HEK293 (cell line): ENCODE measurements at regions not wholly inside any gene's neighbourhood (a gene's known extent, or its start where the extent isn't known, plus 50 kb on each side); places are given as distances from the start of the nearest gene placed in this dataset.

Experiments used
- CTCF ChIA-PET: fragments of 350-600 bp; formaldehyde crosslinking; extraction: SDS; loops from one replicate; lab custom pipeline; 2021; ENCODE audit warnings: antibody characterized with exemption; lab: Yijun Ruan, JAX
- POLR2A ChIA-PET: fragments of 300-600 bp; formaldehyde crosslinking; extraction: SDS; loops from one replicate; lab custom pipeline; 2020; ENCODE audit warnings: antibody characterized with exemption, inconsistent platforms; lab: Yijun Ruan, JAX
- H3K27ac ChIP-seq: fragments of 200-500 bp; sonication (Bioruptor generic); 2 replicates; pipeline ENCODE4 v1.5.1; 2014; ENCODE audit warnings: low read depth, low read length, control low read depth, inconsistent platforms; ENCODE audit errors: extremely low read depth
- H3K36me3 ChIP-seq, 2 experiments: fragments of 200-500 bp in 1 of 2; sonication (Bioruptor generic) in 1 of 2; 1 replicate in 1 of 2; 2 replicates in 1 of 2; pipeline ENCODE4 v1.5.1; 2014 to 2017; ENCODE audit warnings: inconsistent platforms in 2 of 2, low read length in 2 of 2; ENCODE audit not compliant: control insufficient read depth in 2 of 2, insufficient read depth in 1 of 2
- H3K4me1 ChIP-seq: fragments of 200-500 bp; sonication (Bioruptor generic); 2 replicates; pipeline ENCODE4 v1.5.1; 2014; ENCODE audit warnings: mild to moderate bottlenecking, low read length, inconsistent platforms; ENCODE audit not compliant: control insufficient read depth, insufficient read depth
- H3K4me3 ChIP-seq: 2 replicates; pipeline ENCODE4 v1.5.1; 2011; ENCODE audit warnings: low read depth, mild to moderate bottlenecking, control low read depth, low read length, moderate library complexity
- H3K9me3 ChIP-seq: fragments of 200-500 bp; sonication (Bioruptor generic); 2 replicates; pipeline ENCODE4 v1.5.1; 2014; ENCODE audit warnings: low read depth, low read length, inconsistent platforms; ENCODE audit not compliant: control insufficient read depth, insufficient read depth
- INSM2 ChIP-seq: fragments of 450-650 bp; formaldehyde crosslinking; IDR thresholded peaks from 2 replicates; pipeline ENCODE4 v1.5.1; 2016; ENCODE audit warnings: missing biosample characterization, missing genetic modification characterization
- ZBTB7A ChIP-seq: fragments of 450-650 bp; formaldehyde crosslinking; IDR thresholded peaks from 2 replicates; pipeline ENCODE4 v1.5.1; 2016; ENCODE audit warnings: low read depth, missing biosample characterization, missing genetic modification characterization
- ZFP37 ChIP-seq: fragments of 450-650 bp; formaldehyde crosslinking; IDR thresholded peaks from 2 replicates; pipeline ENCODE4 v1.5.1; 2016; ENCODE audit warnings: missing biosample characterization, missing genetic modification characterization
- ZNF10 ChIP-seq: fragments of 450-650 bp; formaldehyde crosslinking; IDR thresholded peaks from 2 replicates; pipeline ENCODE4 v1.5.1; 2017; ENCODE audit warnings: missing biosample characterization, missing genetic modification characterization
- ZNF174 ChIP-seq: fragments of 450-650 bp; formaldehyde crosslinking; IDR thresholded peaks from 2 replicates; pipeline ENCODE4 v1.5.0; 2017; ENCODE audit warnings: missing biosample characterization, mild to moderate bottlenecking, missing genetic modification characterization
- ZNF266 ChIP-seq: fragments of 450-650 bp; formaldehyde crosslinking; IDR thresholded peaks from 2 replicates; pipeline ENCODE4 v1.5.1; 2016; ENCODE audit warnings: missing biosample characterization, missing genetic modification characterization, low read depth
- ZNF350 ChIP-seq: fragments of 450-650 bp; formaldehyde crosslinking; IDR thresholded peaks from 2 replicates; pipeline ENCODE4 v1.5.0; 2017; ENCODE audit warnings: missing biosample characterization, mild to moderate bottlenecking, missing genetic modification characterization
- ZNF558 ChIP-seq: fragments of 450-650 bp; formaldehyde crosslinking; IDR thresholded peaks from 2 replicates; pipeline ENCODE4 v1.5.1; 2016; ENCODE audit warnings: missing biosample characterization, missing genetic modification characterization
- ZNF600 ChIP-seq: fragments of 450-650 bp; formaldehyde crosslinking; IDR thresholded peaks from 2 replicates; pipeline ENCODE4 v1.5.1; 2016; ENCODE audit warnings: missing biosample characterization, missing genetic modification characterization
- ZNF837 ChIP-seq: fragments of 450-650 bp; formaldehyde crosslinking; IDR thresholded peaks from 2 replicates; pipeline ENCODE4 v1.5.1; 2016; ENCODE audit warnings: missing biosample characterization, missing genetic modification characterization
- TF ChIP-seq, protein P1 (sequence below): fragments of 450-650 bp; formaldehyde crosslinking; IDR thresholded peaks from 2 replicates; pipeline ENCODE4 v1.5.1; 2017; ENCODE audit warnings: missing biosample characterization, missing genetic modification characterization
- TF ChIP-seq, protein P2 (sequence below): fragments of 450-650 bp; formaldehyde crosslinking; IDR thresholded peaks from 2 replicates; pipeline ENCODE4 v1.5.1; 2016; ENCODE audit warnings: missing biosample characterization, missing genetic modification characterization
- TF ChIP-seq, protein P3 (sequence below): fragments of 450-650 bp; formaldehyde crosslinking; IDR thresholded peaks from 2 replicates; pipeline ENCODE4 v1.5.1; 2016; ENCODE audit warnings: missing biosample characterization, missing genetic modification characterization
- TF ChIP-seq, protein P4 (sequence below): fragments of 450-650 bp; formaldehyde crosslinking; IDR thresholded peaks from 2 replicates; pipeline ENCODE4 v1.5.1; 2017; ENCODE audit warnings: missing biosample characterization, mild to moderate bottlenecking, missing genetic modification characterization, moderate library complexity

DNA sequence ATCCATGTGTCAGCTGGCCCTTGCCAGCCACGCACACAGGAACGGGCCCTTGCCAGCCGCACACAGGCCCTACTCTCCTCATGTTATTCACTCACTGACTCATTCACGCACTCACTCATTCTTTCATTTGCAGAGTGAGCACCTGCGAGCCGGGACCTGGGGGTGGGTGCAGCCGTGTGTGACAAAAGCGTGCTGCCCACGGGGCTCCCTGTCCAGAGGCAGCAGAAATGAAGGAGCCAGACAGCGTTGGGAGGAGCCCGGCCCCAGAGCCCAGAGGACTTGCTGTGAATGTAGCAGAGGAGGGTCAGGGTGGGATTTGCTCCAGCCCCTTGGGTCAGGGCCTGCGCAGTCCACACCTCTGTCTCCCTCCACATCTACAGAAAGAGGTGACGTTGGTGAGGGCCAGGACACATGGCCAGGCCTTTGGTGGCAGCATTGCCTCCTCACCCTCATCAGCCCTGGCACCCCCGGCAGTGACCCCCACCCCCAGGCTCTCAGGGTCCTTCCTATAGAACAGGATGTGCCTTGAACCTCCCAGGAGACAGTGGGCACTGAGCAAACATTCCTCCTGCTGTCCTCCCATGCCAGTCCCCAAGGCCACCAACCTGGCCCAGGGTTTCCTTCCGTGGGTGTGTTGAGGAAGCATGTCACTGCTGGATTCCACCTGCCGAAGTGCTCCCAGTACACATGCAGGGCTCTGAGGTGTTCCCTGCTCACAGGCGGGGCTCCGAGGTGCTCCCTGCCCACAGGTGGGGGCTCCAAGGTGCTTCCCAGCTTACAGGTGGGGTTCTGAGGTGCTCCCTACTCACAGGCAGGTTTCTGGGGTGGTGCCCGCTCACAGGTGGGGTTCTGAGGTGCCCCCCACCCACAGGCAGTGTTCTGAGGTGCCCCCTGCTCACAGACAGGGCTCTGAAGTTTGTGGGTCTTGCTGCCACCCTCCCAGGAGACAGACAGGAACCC lies 105.7 kb downstream of the HMX1 start (continued):
- TF ChIP-seq, protein P1, sequence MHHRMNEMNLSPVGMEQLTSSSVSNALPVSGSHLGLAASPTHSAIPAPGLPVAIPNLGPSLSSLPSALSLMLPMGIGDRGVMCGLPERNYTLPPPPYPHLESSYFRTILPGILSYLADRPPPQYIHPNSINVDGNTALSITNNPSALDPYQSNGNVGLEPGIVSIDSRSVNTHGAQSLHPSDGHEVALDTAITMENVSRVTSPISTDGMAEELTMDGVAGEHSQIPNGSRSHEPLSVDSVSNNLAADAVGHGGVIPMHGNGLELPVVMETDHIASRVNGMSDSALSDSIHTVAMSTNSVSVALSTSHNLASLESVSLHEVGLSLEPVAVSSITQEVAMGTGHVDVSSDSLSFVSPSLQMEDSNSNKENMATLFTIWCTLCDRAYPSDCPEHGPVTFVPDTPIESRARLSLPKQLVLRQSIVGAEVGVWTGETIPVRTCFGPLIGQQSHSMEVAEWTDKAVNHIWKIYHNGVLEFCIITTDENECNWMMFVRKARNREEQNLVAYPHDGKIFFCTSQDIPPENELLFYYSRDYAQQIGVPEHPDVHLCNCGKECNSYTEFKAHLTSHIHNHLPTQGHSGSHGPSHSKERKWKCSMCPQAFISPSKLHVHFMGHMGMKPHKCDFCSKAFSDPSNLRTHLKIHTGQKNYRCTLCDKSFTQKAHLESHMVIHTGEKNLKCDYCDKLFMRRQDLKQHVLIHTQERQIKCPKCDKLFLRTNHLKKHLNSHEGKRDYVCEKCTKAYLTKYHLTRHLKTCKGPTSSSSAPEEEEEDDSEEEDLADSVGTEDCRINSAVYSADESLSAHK (tag by site-specific recombination): no peak
- no peak for TF ChIP-seq ZBTB7A (tag by site-specific recombination)
- TF ChIP-seq, protein P2, sequence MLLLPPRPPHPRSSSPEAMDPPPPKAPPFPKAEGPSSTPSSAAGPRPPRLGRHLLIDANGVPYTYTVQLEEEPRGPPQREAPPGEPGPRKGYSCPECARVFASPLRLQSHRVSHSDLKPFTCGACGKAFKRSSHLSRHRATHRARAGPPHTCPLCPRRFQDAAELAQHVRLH (tag by site-specific recombination): no peak
- TF ChIP-seq ZNF10 (tag by site-specific recombination): no peak
- no peak for TF ChIP-seq ZFP37

GRCh38 chr4:8765084-8765483 lies 106.6 kb downstream of the HMX1 start:
- H3K4me1 ChIP-seq: no peaks in the 10 kb centered on the region
- ChIA-PET POLR2A (no interaction called here), CTCF (no interaction called here)
- no peak overlapping the region for H3K4me3 ChIP-seq
- H3K36me3 ChIP-seq: no peaks in the 10 kb centered on the region
- no peak overlapping the region for H3K27ac ChIP-seq
- no peaks in the 10 kb centered on the region for H3K9me3 ChIP-seq
- TF ChIP-seq INSM2 (no peak), ZNF174 (tag by site-specific recombination) (no peak), ZNF558 (tag by site-specific recombination) (no peak), ZNF600 (tag by site-specific recombination) (no peak)

- H3K4me3 ChIP-seq: no peak overlapping the region
- no peaks in the 10 kb centered on the region for H3K36me3 ChIP-seq
- POLR2A ChIA-PET: no interaction called here
- no peaks in the 10 kb centered on the region for H3K9me3 ChIP-seq
- TF ChIP-seq ZNF266 (tag by site-specific recombination): no peak
- TF ChIP-seq ZNF837: no peak
- H3K4me1 ChIP-seq: no peaks in the 10 kb centered on the region
- CTCF ChIA-PET: no interaction called here
- no peak overlapping the region for H3K27ac ChIP-seq
These were observed 107.4 kb downstream of the HMX1 start for GRCh38 chr4:8763966-8764901.

DNA sequence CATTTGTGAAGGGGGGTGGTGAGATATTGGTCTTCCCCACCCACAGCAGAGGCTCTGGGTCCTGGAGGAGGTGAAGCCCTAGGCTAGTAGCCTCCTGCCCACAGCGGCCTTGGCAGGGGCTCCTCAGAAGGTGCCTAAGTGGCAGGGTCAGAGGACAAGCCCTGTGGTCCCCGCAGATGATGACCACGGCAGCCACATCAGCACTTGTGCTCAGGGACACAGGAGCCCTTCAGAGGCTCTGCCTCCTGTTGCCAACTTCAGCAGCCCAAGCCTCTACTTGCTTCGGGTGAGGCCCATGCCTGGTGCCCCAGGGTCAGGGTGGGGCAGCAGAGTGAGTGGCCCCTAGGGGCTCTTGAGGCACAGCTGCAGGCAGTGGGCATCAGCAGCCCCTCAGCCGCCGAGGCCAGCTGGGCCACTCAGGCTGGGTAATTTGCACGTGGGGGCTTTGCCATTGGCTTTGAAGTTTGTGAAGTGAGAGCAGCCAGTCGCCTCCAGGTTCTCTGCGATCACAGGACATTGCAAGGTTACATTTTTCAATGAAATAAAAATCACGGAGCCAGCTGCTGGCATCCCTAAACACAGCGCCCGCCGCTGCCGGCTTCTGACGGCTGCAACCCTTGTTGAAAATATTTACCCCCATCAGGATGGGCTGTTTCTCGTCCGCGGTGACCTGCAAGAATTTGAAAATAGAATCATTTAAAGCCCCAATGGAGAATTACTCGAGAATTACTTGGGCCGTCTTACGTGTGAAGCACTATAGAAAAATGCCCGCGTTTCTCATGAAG lies 108.5 kb downstream of the HMX1 start:
- CTCF ChIA-PET: no interaction called here
- TF ChIP-seq, protein P3, sequence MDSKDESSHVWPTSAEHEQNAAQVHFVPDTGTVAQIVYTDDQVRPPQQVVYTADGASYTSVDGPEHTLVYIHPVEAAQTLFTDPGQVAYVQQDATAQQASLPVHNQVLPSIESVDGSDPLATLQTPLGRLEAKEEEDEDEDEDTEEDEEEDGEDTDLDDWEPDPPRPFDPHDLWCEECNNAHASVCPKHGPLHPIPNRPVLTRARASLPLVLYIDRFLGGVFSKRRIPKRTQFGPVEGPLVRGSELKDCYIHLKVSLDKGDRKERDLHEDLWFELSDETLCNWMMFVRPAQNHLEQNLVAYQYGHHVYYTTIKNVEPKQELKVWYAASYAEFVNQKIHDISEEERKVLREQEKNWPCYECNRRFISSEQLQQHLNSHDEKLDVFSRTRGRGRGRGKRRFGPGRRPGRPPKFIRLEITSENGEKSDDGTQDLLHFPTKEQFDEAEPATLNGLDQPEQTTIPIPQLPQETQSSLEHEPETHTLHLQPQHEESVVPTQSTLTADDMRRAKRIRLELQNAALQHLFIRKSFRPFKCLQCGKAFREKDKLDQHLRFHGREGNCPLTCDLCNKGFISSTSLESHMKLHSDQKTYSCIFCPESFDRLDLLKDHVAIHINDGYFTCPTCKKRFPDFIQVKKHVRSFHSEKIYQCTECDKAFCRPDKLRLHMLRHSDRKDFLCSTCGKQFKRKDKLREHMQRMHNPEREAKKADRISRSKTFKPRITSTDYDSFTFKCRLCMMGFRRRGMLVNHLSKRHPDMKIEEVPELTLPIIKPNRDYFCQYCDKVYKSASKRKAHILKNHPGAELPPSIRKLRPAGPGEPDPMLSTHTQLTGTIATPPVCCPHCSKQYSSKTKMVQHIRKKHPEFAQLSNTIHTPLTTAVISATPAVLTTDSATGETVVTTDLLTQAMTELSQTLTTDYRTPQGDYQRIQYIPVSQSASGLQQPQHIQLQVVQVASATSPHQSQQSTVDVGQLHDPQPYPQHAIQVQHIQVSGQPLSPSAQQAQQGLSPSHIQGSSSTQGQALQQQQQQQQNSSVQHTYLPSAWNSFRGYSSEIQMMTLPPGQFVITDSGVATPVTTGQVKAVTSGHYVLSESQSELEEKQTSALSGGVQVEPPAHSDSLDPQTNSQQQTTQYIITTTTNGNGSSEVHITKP: no peak
- TF ChIP-seq, protein P4, sequence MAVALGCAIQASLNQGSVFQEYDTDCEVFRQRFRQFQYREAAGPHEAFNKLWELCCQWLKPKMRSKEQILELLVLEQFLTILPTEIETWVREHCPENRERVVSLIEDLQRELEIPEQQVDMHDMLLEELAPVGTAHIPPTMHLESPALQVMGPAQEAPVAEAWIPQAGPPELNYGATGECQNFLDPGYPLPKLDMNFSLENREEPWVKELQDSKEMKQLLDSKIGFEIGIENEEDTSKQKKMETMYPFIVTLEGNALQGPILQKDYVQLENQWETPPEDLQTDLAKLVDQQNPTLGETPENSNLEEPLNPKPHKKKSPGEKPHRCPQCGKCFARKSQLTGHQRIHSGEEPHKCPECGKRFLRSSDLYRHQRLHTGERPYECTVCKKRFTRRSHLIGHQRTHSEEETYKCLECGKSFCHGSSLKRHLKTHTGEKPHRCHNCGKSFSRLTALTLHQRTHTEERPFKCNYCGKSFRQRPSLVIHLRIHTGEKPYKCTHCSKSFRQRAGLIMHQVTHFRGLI (tag by site-specific recombination): peak; percentile 60; the same call in 1 of the 2 replicates
- TF ChIP-seq ZNF350 (tag by site-specific recombination): no peak

More for the DNA sequence above, 108.5 kb downstream of the HMX1 start:
- H3K36me3 ChIP-seq: no peaks in the 10 kb centered on the region
- no peaks in the 10 kb centered on the region for H3K9me3 ChIP-seq
- no peak overlapping the region for H3K27ac ChIP-seq
- POLR2A ChIA-PET: no interaction called here
- no peaks in the 10 kb centered on the region for H3K4me1 ChIP-seq
- no peak overlapping the region for H3K4me3 ChIP-seq
